ENCODE measurements at regions not wholly inside any gene's neighbourhood (a gene's known extent, or its start where the extent isn't known, plus 50 kb on each side); places are given as distances from the start of the nearest gene placed in this dataset.

- TF ChIP-seq E2F6 (IDR thresholded peaks at IDR 0.05) (no peak), HDAC6 (IDR thresholded peaks at IDR 0.05; ENCODE audit: low read depth, low read length) (no peak), TAF1 (IDR thresholded peaks at IDR 0.05; ENCODE audit: low read depth, low read length) (no peak), KDM5A (IDR thresholded peaks at IDR 0.05; ENCODE audit: low read length) (no peak), SAP30 (IDR thresholded peaks at IDR 0.05; ENCODE audit: insufficient read depth, insufficient replicate concordance, low read length) (no peak), EGR1 (IDR thresholded peaks at IDR 0.05; ENCODE audit: borderline replicate concordance, low read depth, low read length) (no peak)
Measured at GRCh38 chr2:133821107-133821760, 253.0 kb upstream of the NCKAP5 start (continued).

All from H1 (cell line).